Breast epithelium (tissue), 4 donors: ENCODE measurements at regions not wholly inside any gene's neighbourhood (a gene's known extent, or its start where the extent isn't known, plus 50 kb on each side); places are given as distances from the start of the nearest gene placed in this dataset.

Experiments
- DNase-seq, 2 donors: peaks; one replicate each; pipeline ENCODE4 v3.0.0-alpha.2; 2019; ENCODE audit warnings: low spot score in 2 of 2
- H3K27ac ChIP-seq, 2 donors: fragments of 200-600 bp; sonication (generic) in 1 of 2; one replicate each; pipeline ENCODE4 v1.5.1; 2016 to 2019; ENCODE audit warnings: mild to moderate bottlenecking in 1 of 2
- H3K27me3 ChIP-seq, 2 donors: fragments of 200-600 bp; sonication (generic) in 1 of 2; one replicate each; pipeline versions ENCODE4 v1.5.1 to v1.6.0; 2017 to 2019; ENCODE audit warnings: control low read depth in 1 of 2, mild to moderate bottlenecking in 1 of 2
- H3K36me3 ChIP-seq: fragments of 200-600 bp; one replicate; pipeline ENCODE4 v1.5.1; 2019
- H3K4me1 ChIP-seq, 2 donors: fragments of 200-600 bp; sonication (generic); one replicate each; pipeline ENCODE4 v1.5.1; 2016 to 2019; ENCODE audit warnings: control low read depth in 1 of 2
- H3K4me3 ChIP-seq, 3 donors: fragments of 200-600 bp; sonication (generic); 1 replicate in 2 of 3; 2 replicates in 1 of 3; pipeline ENCODE4 v1.5.1; 2016 to 2019; ENCODE audit warnings: mild to moderate bottlenecking in 3 of 3, moderate library complexity in 2 of 3
- H3K9me3 ChIP-seq, 2 donors: fragments of 200-600 bp; sonication (generic) in 1 of 2; one replicate each; pipeline ENCODE4 v1.5.1; 2016 to 2019; ENCODE audit warnings: control low read depth in 1 of 2
- CTCF ChIP-seq, 3 donors: fragments of 450-650 bp; IDR thresholded peaks; one replicate each; pipeline ENCODE4 v1.5.1; 2016 to 2017; ENCODE audit warnings: antibody characterized with exemption in 3 of 3, mild to moderate bottlenecking in 3 of 3, moderate library complexity in 3 of 3
- POLR2A ChIP-seq: fragments of 450-650 bp; IDR thresholded peaks from one replicate; pipeline ENCODE4 v1.6.1; 2016; ENCODE audit warnings: antibody characterized with exemption, mild to moderate bottlenecking, moderate library complexity
- POLR2AphosphoS5 ChIP-seq, 3 donors: sonication (generic); formaldehyde crosslinking; IDR thresholded peaks; one replicate each; pipeline ENCODE4 v1.6.1; 2017; ENCODE audit warnings: antibody characterized with exemption in 3 of 3
- intact Hi-C: fragments of 100-400 bp; cut with DNase I; formaldehyde crosslinking; loops from one replicate; pipeline ENCODE4 v1.15.1; 2023; ENCODE audit warnings: low total_unique reads

GRCh38 chr10:53009961-53010907 is 237.7 kb upstream of the MBL2 start:
- no peak for TF ChIP-seq CTCF (IDR thresholded peaks at IDR 0.05)
- no peak for TF ChIP-seq POLR2AphosphoS5 (IDR thresholded peaks at IDR 0.05)
- TF ChIP-seq POLR2A: no peak
- no peak overlapping the region for H3K27ac ChIP-seq
- no peaks in the 10 kb centered on the region for H3K27me3 ChIP-seq
- no peak for DNase-seq
- intact Hi-C loops: no loop called here
- no peak overlapping the region for H3K4me3 ChIP-seq
- no peaks in the 10 kb centered on the region for H3K36me3 ChIP-seq
- no peaks in the 10 kb centered on the region for H3K9me3 ChIP-seq
- H3K4me1 ChIP-seq: no peaks in the 10 kb centered on the region

GRCh38 chr10:53007527-53007842 is 234.9 kb upstream of the MBL2 start:
- Histone ChIP-seq H3K27ac (no peak overlapping the region), H3K9me3 (no peaks in the 10 kb centered on the region), H3K27me3 (no peaks in the 10 kb centered on the region), H3K4me1 (no peaks in the 10 kb centered on the region), H3K4me3 (no peak overlapping the region), H3K36me3 (no peaks in the 10 kb centered on the region)
- no peak for DNase-seq
- TF ChIP-seq POLR2A (no peak), POLR2AphosphoS5 (IDR thresholded peaks at IDR 0.05) (no peak), CTCF (IDR thresholded peaks at IDR 0.05) (no peak)
- intact Hi-C loops: no loop called here

GRCh38 chr10:53006663-53007526 is 234.3 kb upstream of the MBL2 start:
- Histone ChIP-seq H3K36me3 (no peaks in the 10 kb centered on the region), H3K4me1 (no peaks in the 10 kb centered on the region), H3K27ac (no peak overlapping the region), H3K4me3 (no peak overlapping the region), H3K27me3 (no peaks in the 10 kb centered on the region), H3K9me3 (no peaks in the 10 kb centered on the region)
- intact Hi-C loops: no loop called here
- TF ChIP-seq POLR2A (no peak), CTCF (IDR thresholded peaks at IDR 0.05) (no peak), POLR2AphosphoS5 (IDR thresholded peaks at IDR 0.05) (no peak)
- no peak for DNase-seq

GRCh38 chr10:53005612-53006345 is 233.2 kb upstream of the MBL2 start:
- DNase-seq: no peak
- intact Hi-C loops: no loop called here
- Histone ChIP-seq H3K4me1 (no peaks in the 10 kb centered on the region), H3K36me3 (no peaks in the 10 kb centered on the region), H3K4me3 (no peak overlapping the region), H3K27ac (no peak overlapping the region), H3K27me3 (no peaks in the 10 kb centered on the region), H3K9me3 (no peaks in the 10 kb centered on the region)
- TF ChIP-seq POLR2AphosphoS5 (IDR thresholded peaks at IDR 0.05): no peak
- no peak for TF ChIP-seq CTCF (IDR thresholded peaks at IDR 0.05)
- TF ChIP-seq POLR2A: no peak
